H9 (cell line): ENCODE measurements at regions not wholly inside any gene's neighbourhood (a gene's known extent, or its start where the extent isn't known, plus 50 kb on each side); places are given as distances from the start of the nearest gene placed in this dataset.

Experiments
- DNase-seq: peaks from one replicate; pipeline ENCODE4 v3.0.0-alpha.2; 2017
- H2AFZ ChIP-seq: one replicate; pipeline ENCODE4 v1.6.1; 2013; ENCODE audit warnings: mild to moderate bottlenecking, low read length, control low read depth, moderate library complexity
- H2AK5ac ChIP-seq: 2 replicates; pipeline ENCODE4 v1.6.1; 2013; ENCODE audit warnings: low read length, control low read depth, mixed read lengths; ENCODE audit not compliant: insufficient read length
- H2BK120ac ChIP-seq: one replicate; pipeline ENCODE4 v1.6.1; 2013; ENCODE audit warnings: low read depth, mild to moderate bottlenecking, low read length, control low read depth, inconsistent platforms; ENCODE audit not compliant: poor library complexity, severe bottlenecking
- H2BK12ac ChIP-seq: 2 replicates; pipeline ENCODE4 v1.6.1; 2013; ENCODE audit warnings: low read length, control low read depth, mixed read lengths, low read depth; ENCODE audit not compliant: insufficient read length
- H2BK15ac ChIP-seq: 2 replicates; pipeline ENCODE4 v1.6.1; 2013; ENCODE audit warnings: low read depth, low read length, control low read depth
- H2BK20ac ChIP-seq: one replicate; pipeline ENCODE4 v1.6.1; 2013; ENCODE audit warnings: low read depth, mild to moderate bottlenecking, low read length, control low read depth, inconsistent platforms; ENCODE audit not compliant: poor library complexity, severe bottlenecking
- H2BK5ac ChIP-seq: 2 replicates; pipeline ENCODE4 v1.6.1; 2013; ENCODE audit warnings: low read length, control low read depth, mixed read lengths; ENCODE audit not compliant: insufficient read length
- H3K14ac ChIP-seq: 2 replicates; pipeline ENCODE4 v1.6.1; 2013; ENCODE audit warnings: low read length, control low read depth; ENCODE audit not compliant: insufficient read depth
- H3K18ac ChIP-seq: 2 replicates; pipeline ENCODE4 v1.6.1; 2013; ENCODE audit warnings: low read depth, mild to moderate bottlenecking, mixed read lengths, low read length, control low read depth; ENCODE audit not compliant: insufficient read length
- H3K23ac ChIP-seq: 2 replicates; pipeline ENCODE4 v1.6.1; 2013; ENCODE audit warnings: low read length, control low read depth, mixed read lengths, low read depth; ENCODE audit not compliant: insufficient read length
- H3K23me2 ChIP-seq: 2 replicates; pipeline ENCODE4 v1.6.1; 2013; ENCODE audit warnings: low read depth, mild to moderate bottlenecking, mixed read lengths, low read length, control low read depth; ENCODE audit not compliant: insufficient read length, poor library complexity, severe bottlenecking
- H3K27ac ChIP-seq: 2 replicates; pipeline ENCODE4 v1.5.1; 2013; ENCODE audit warnings: low read length, control low read depth, mixed read lengths, low read depth; ENCODE audit not compliant: insufficient read length
- H3K27me3 ChIP-seq: 2 replicates; pipeline ENCODE4 v1.6.1; 2013; ENCODE audit warnings: low read length, control low read depth, inconsistent platforms; ENCODE audit not compliant: insufficient read depth
- H3K4ac ChIP-seq: 2 replicates; pipeline ENCODE4 v1.6.1; 2013; ENCODE audit warnings: low read depth, mild to moderate bottlenecking, control low read depth, inconsistent platforms, low read length, moderate library complexity
- H3K4me1 ChIP-seq: 2 replicates; pipeline ENCODE4 v1.6.1; 2013; ENCODE audit warnings: low read length, control low read depth, inconsistent platforms; ENCODE audit not compliant: insufficient read depth
- H3K4me2 ChIP-seq: 2 replicates; pipeline ENCODE4 v1.6.1; 2013; ENCODE audit warnings: low read length, control low read depth, mixed read lengths; ENCODE audit not compliant: insufficient read length, insufficient read depth
- H3K56ac ChIP-seq: 2 replicates; pipeline ENCODE4 v1.6.1; 2013; ENCODE audit warnings: low read depth, mild to moderate bottlenecking, mixed read lengths, low read length, control low read depth; ENCODE audit not compliant: insufficient read length
- H3K79me1 ChIP-seq: 2 replicates; pipeline ENCODE4 v1.6.1; 2013; ENCODE audit warnings: low read depth, mild to moderate bottlenecking, moderate library complexity, low read length, control low read depth, inconsistent platforms; ENCODE audit not compliant: insufficient read depth, poor library complexity, severe bottlenecking
- H3K79me2 ChIP-seq: 2 replicates; pipeline ENCODE4 v1.6.1; 2013; ENCODE audit warnings: low read length, control low read depth, inconsistent platforms; ENCODE audit not compliant: insufficient read depth
- H3K9ac ChIP-seq: 2 replicates; pipeline ENCODE4 v1.6.1; 2013; ENCODE audit warnings: low read length, control low read depth, mixed read lengths; ENCODE audit not compliant: insufficient read length; ENCODE audit errors: extremely low read depth
- H3K9me3 ChIP-seq: one replicate; pipeline ENCODE4 v1.6.1; 2013; ENCODE audit warnings: low read depth, low read length, inconsistent platforms; ENCODE audit not compliant: control insufficient read depth
- H3T11ph ChIP-seq: one replicate; pipeline ENCODE4 v1.6.1; 2013; ENCODE audit warnings: mild to moderate bottlenecking, low read length, control low read depth, inconsistent platforms
- H4K20me1 ChIP-seq: one replicate; pipeline ENCODE4 v1.6.1; 2013; ENCODE audit not compliant: control insufficient read depth, insufficient read length, insufficient read depth
- H4K5ac ChIP-seq: 2 replicates; pipeline ENCODE4 v1.6.1; 2013; ENCODE audit warnings: low read depth, mild to moderate bottlenecking, mixed read lengths, low read length, control low read depth; ENCODE audit not compliant: insufficient read length
- H4K8ac ChIP-seq: replicated peaks from 2 replicates; pipeline ENCODE4 v1.6.1; 2013; ENCODE audit warnings: low read length, control low read depth, mixed read lengths, low read depth; ENCODE audit not compliant: insufficient read length
- H4K91ac ChIP-seq: 2 replicates; pipeline ENCODE4 v1.6.1; 2013; ENCODE audit warnings: low read depth, mild to moderate bottlenecking, moderate library complexity, mixed read lengths, low read length, control low read depth; ENCODE audit not compliant: insufficient read length
- H3K27ac Mint-ChIP-seq, 3 experiments: 2 replicates in 2 of 3; 3 replicates in 1 of 3; pipeline ENCODE4 v1.8.0; 2020 to 2021; ENCODE audit warnings: mixed read lengths in 3 of 3, mild to moderate bottlenecking in 1 of 3, moderate library complexity in 1 of 3
- H3K27me3 Mint-ChIP-seq: 2 replicates; pipeline ENCODE4 v1.8.0; 2021; ENCODE audit warnings: low read depth, mild to moderate bottlenecking, moderate library complexity, mixed read lengths
- H3K36me3 Mint-ChIP-seq, 3 experiments: 2 replicates in 2 of 3; 3 replicates in 1 of 3; pipeline ENCODE4 v1.8.0; 2020 to 2021; ENCODE audit warnings: low read depth in 3 of 3, mixed read lengths in 3 of 3; ENCODE audit not compliant: insufficient read depth in 1 of 3
- H3K4me1 Mint-ChIP-seq, 2 experiments: 2 replicates each; pipeline ENCODE4 v1.8.0; 2020; ENCODE audit warnings: mixed read lengths in 2 of 2
- H3K4me3 Mint-ChIP-seq, 2 experiments: 2 replicates in 1 of 2; 3 replicates in 1 of 2; pipeline ENCODE4 v1.8.0; 2020 to 2021; ENCODE audit warnings: mild to moderate bottlenecking in 2 of 2, mixed read lengths in 2 of 2, moderate library complexity in 1 of 2
- H3K9me3 Mint-ChIP-seq, 2 experiments: 2 replicates in 1 of 2; 3 replicates in 1 of 2; pipeline ENCODE4 v1.8.0; 2020; ENCODE audit warnings: mild to moderate bottlenecking in 2 of 2, mixed read lengths in 2 of 2, moderate library complexity in 1 of 2
- CTCF ChIP-seq: fragments of 200-600 bp; sonication (generic); conservative IDR thresholded peaks from 3 replicates; pipeline ENCODE4 v1.8.0; 2021; ENCODE audit warnings: antibody characterized with exemption, mild to moderate bottlenecking
- WGBS: extraction: QIAGEN DNeasy Blood & Tissue Kit; methylation state at CpG from one replicate; pipeline ENCODE4 v1.1.7; 2013; ENCODE audit warnings: missing lambda C conversion rate, low lambda C conversion rate, mixed read lengths; ENCODE audit not compliant: insufficient read length; ENCODE audit errors: extremely low coverage; 5-methylcytosine and 5-hydroxymethylcytosine counted together

GRCh38 chr20:24363031-24363430 is 106.4 kb upstream of the SYNDIG1 start:
- peaks cover 9 to 13% of the 10 kb centered on the region in 2 experiments for H3K4me1 Mint-ChIP-seq
- no peak overlapping the region for H3K14ac ChIP-seq
- no peak overlapping the region for H4K8ac ChIP-seq
- peaks cover 2 to 8% (median 3%) of the 10 kb centered on the region in 3 experiments; a peak in 5 of 7 replicates for H3K36me3 Mint-ChIP-seq
- H3K79me1 ChIP-seq = no peaks in the 10 kb centered on the region
- no peak overlapping the region for H2AK5ac ChIP-seq
- H4K91ac ChIP-seq = no peak overlapping the region
- no peak overlapping the region for H3K4me2 ChIP-seq
- WGBS = no CpG with 5 or more reads among the region's 8 CpGs
- no peak overlapping the region for H3K23ac ChIP-seq
- no peak for TF ChIP-seq CTCF
- H4K5ac ChIP-seq = no peak overlapping the region
- no peak overlapping the region for H3T11ph ChIP-seq
- H3K9ac ChIP-seq = no peak overlapping the region
- H2BK15ac ChIP-seq = no peak overlapping the region
- H3K4ac ChIP-seq = no peak overlapping the region
- H2BK12ac ChIP-seq = no peak overlapping the region
- H3K79me2 ChIP-seq = no peaks in the 10 kb centered on the region
- no peaks in the 10 kb centered on the region for H3K27me3 ChIP-seq
- H3K56ac ChIP-seq = no peak overlapping the region
- no peak for DNase-seq
- no peak overlapping the region for H2BK120ac ChIP-seq
- no peak overlapping the region for H2AFZ ChIP-seq
- no peak overlapping the region for H3K4me3 Mint-ChIP-seq
- no peak overlapping the region for H3K27ac ChIP-seq
- H4K20me1 ChIP-seq = no peaks in the 10 kb centered on the region
- H2BK5ac ChIP-seq = no peak overlapping the region
- H3K27ac Mint-ChIP-seq = no peak overlapping the region
- H2BK20ac ChIP-seq = no peak overlapping the region
- peaks cover 8 to 18% of the 10 kb centered on the region in 2 experiments; a peak in 4 of 5 replicates for H3K9me3 Mint-ChIP-seq
- peaks cover 4% of the 10 kb centered on the region for H3K27me3 Mint-ChIP-seq
- no peaks in the 10 kb centered on the region for H3K4me1 ChIP-seq
- no peaks in the 10 kb centered on the region for H3K9me3 ChIP-seq
- H3K18ac ChIP-seq = no peak overlapping the region
- H3K23me2 ChIP-seq = no peaks in the 10 kb centered on the region
